ENCODE measurements at regions not wholly inside any gene's neighbourhood (a gene's known extent, or its start where the extent isn't known, plus 50 kb on each side); places are given as distances from the start of the nearest gene placed in this dataset.
"Not testable (repeated sequence)": the region's sequence is repeated elsewhere in the genome, so short reads cannot be mapped to it uniquely, and the experiment has no call there.

- TF ChIP-seq MAX (IDR thresholded peaks at IDR 0.05; ENCODE audit: low read depth, low read length); CTCF (IDR thresholded peaks at IDR 0.05; ENCODE audit: low read depth, low read length); POLR2A (IDR thresholded peaks at IDR 0.05; ENCODE audit: extremely low read depth, insufficient read length): not testable (repeated sequence)
Measured at GRCh38 chr22:25420114-25420441, 144.4 kb upstream of the GRK3 start.
